ENCODE measurements at regions not wholly inside any gene's neighbourhood (a gene's known extent, or its start where the extent isn't known, plus 50 kb on each side); places are given as distances from the start of the nearest gene placed in this dataset.
"Not testable (repeated sequence)": the region's sequence is repeated elsewhere in the genome, so short reads cannot be mapped to it uniquely, and the experiment has no call there.

DNA sequence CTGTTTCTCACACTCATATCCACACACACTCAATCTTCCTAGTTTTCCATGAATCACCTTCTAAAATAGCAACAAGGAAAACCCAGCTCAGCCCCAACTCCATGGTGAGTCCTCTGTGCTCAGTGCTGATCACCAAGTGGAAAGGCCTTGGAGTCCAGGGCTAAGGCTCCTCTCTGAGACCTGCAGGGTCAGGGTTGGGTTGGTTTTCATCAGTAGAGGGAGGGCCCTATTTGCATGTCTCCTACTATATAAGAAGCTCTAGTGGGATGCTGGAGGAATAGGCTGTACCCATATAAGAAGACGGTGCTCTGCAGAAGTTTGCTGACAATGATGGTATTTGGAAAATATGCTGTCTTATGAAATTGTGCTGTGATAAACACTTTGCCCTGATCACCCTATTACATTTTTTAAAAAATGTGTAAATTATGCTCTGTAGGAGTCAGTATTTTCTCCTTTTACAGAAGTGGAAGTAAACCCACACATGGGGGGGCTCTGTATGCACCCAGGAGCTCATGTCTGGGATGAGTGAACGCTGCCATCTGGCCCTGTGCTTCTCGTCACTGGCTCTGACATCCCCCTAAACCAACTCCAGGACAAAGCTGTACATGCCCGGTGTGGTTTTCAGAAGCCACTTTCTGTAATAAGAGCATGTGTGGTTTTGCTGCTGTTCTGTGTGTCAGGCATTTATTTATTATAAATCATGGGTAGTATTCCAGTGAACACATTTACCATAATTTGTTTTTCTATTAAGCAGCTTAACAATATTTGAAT is 536.3 kb downstream of the TMEM121 start:
- no peak for TF ChIP-seq CTCF (IDR thresholded peaks at IDR 0.05)
- DNase-seq: no peak
- Mint-ChIP-seq H3K4me1 (peaks cover 17% of the 10 kb centered on the region), H3K27ac (no peak overlapping the region), H3K4me3 (peak overlapping the region; percentile 73), H3K9me3 (no peaks in the 10 kb centered on the region), H3K27me3 (peaks cover 3% of the 10 kb centered on the region), H3K36me3 (ENCODE audit: low read depth) (no peaks in the 10 kb centered on the region)
- peak; percentile 52 for ATAC-seq (ENCODE audit: low read depth)
- ChIA-PET POLR2A (interaction anchor here (1.3 to 1.5 kb wide), 2 partner anchors 199 to 201 kb away, joined by 6 to 7 read pairs; no protein-coding TSS in a partner anchor), CTCF (interaction anchor here (1.0 kb wide), 1 partner anchor 525 kb away, joined by 3 read pairs; no protein-coding TSS in a partner anchor)
- intact Hi-C loops (cut with micrococcal nuclease): loop anchor here (5.0 to 10.0 kb wide), 2 partner anchors 48 to 525 kb away; no protein-coding TSS in a partner anchor

GRCh38 chr14:106067935-106068334 is 541.6 kb downstream of the TMEM121 start:
- Mint-ChIP-seq H3K4me1 (peaks cover 6% of the 10 kb centered on the region), H3K9me3 (no peaks in the 10 kb centered on the region), H3K27ac (no peak overlapping the region), H3K4me3 (no peak overlapping the region), H3K27me3 (peaks cover 3% of the 10 kb centered on the region), H3K36me3 (ENCODE audit: low read depth) (no peaks in the 10 kb centered on the region)
- ChIA-PET CTCF (no interaction called here), POLR2A (interaction anchor here (0.7 kb wide), 1 partner anchor 464 kb away, joined by 4 read pairs; no protein-coding TSS in a partner anchor)
- intact Hi-C loops (cut with micrococcal nuclease): loop anchor here (10.0 kb wide), 1 partner anchor 53 kb away; no protein-coding TSS in a partner anchor
- TF ChIP-seq CTCF (IDR thresholded peaks at IDR 0.05): no peak
- ATAC-seq (ENCODE audit: low read depth) (no peak), DNase-seq (no peak)

- no peaks in the 10 kb centered on the region for H3K36me3 Mint-ChIP-seq (ENCODE audit: low read depth)
- POLR2A ChIA-PET: no interaction called here
- ATAC-seq (ENCODE audit: low read depth) (no peak), DNase-seq (no peak)
- TF ChIP-seq CTCF (IDR thresholded peaks at IDR 0.05): no peak
- no peaks in the 10 kb centered on the region for H3K9me3 Mint-ChIP-seq
- no peak overlapping the region for H3K27ac Mint-ChIP-seq
- H3K4me1 Mint-ChIP-seq: peaks cover 6% of the 10 kb centered on the region
- CTCF ChIA-PET: no interaction called here
- peaks cover 3% of the 10 kb centered on the region for H3K27me3 Mint-ChIP-seq
- intact Hi-C loops (cut with micrococcal nuclease): loop anchor here (10.0 kb wide), 1 partner anchor 55 kb away; no protein-coding TSS in a partner anchor
- H3K4me3 Mint-ChIP-seq: no peak overlapping the region
Measured at GRCh38 chr14:106069804-106070625, 543.6 kb downstream of the TMEM121 start.

- ChIA-PET POLR2A (no interaction called here), CTCF (no interaction called here)
- H3K36me3 Mint-ChIP-seq (ENCODE audit: low read depth): no peaks in the 10 kb centered on the region
- H3K27me3 Mint-ChIP-seq: no peaks in the 10 kb centered on the region
- no peak overlapping the region for H3K27ac Mint-ChIP-seq
- no peaks in the 10 kb centered on the region for H3K4me1 Mint-ChIP-seq
- no peak overlapping the region for H3K4me3 Mint-ChIP-seq
- H3K9me3 Mint-ChIP-seq: no peaks in the 10 kb centered on the region
- no peak for ATAC-seq (ENCODE audit: low read depth)
- no peak for TF ChIP-seq CTCF (IDR thresholded peaks at IDR 0.05)
- DNase-seq: no peak
- intact Hi-C loops (cut with micrococcal nuclease): no loop called here
Measured at GRCh38 chr14:106080922-106081321, 554.5 kb downstream of the TMEM121 start.

- POLR2A ChIA-PET; H3K27ac Mint-ChIP-seq; H3K27me3 Mint-ChIP-seq; DNase-seq; intact Hi-C loops (cut with micrococcal nuclease); H3K4me1 Mint-ChIP-seq; H3K36me3 Mint-ChIP-seq (ENCODE audit: low read depth); H3K9me3 Mint-ChIP-seq; H3K4me3 Mint-ChIP-seq; ATAC-seq (ENCODE audit: low read depth); CTCF ChIA-PET: not testable (repeated sequence)
Measured at GRCh38 chr14:106081721-106082120, 555.3 kb downstream of the TMEM121 start.
